Panc1 (cell line): ENCODE measurements at regions not wholly inside any gene's neighbourhood (a gene's known extent, or its start where the extent isn't known, plus 50 kb on each side); places are given as distances from the start of the nearest gene placed in this dataset.
"Not testable (repeated sequence)": the region's sequence is repeated elsewhere in the genome, so short reads cannot be mapped to it uniquely, and the experiment has no call there.

ENCODE experiments used
- ATAC-seq: fragments of 200-7000 bp; cut with Tn5 transposase; 2 replicates; pipeline ENCODE4 v1.9.1; 2020; ENCODE audit warnings: mild to moderate bottlenecking, moderate library complexity
- BruUV-seq: library from RNA; stranded (reverse); fragments of 400-500 nt; replicated peaks from 2 replicates; lab custom pipeline; 2021; lab: Mats Ljungman, UMichigan
- CTCF ChIA-PET: fragments of 300-600 bp; sonication (Branson Sonifier 250); formaldehyde crosslinking; loops from one replicate; lab custom pipeline; 2022; ENCODE audit warnings: antibody characterized with exemption; lab: Charles Lee
- POLR2A ChIA-PET: fragments of 300-600 bp; sonication (Branson Sonifier 250); formaldehyde crosslinking; loops from one replicate; lab custom pipeline; 2022; ENCODE audit warnings: antibody characterized with exemption; lab: Charles Lee
- DNase-seq: peaks from one replicate; pipeline ENCODE4 v3.0.0-alpha.2; 2010; ENCODE audit warnings: low read depth, low spot score
- H3K27ac ChIP-seq: 2 replicates; pipeline ENCODE4 v1.5.1; 2011; ENCODE audit warnings: mild to moderate bottlenecking, low read length, inconsistent platforms
- H3K27me3 ChIP-seq: fragments of 200-500 bp; sonication (Bioruptor generic); 2 replicates; pipeline ENCODE4 v1.6.0; 2014; ENCODE audit warnings: low read length, inconsistent platforms; ENCODE audit not compliant: control insufficient read depth, insufficient read depth
- H3K36me3 ChIP-seq: fragments of 200-500 bp; sonication (Bioruptor generic); 2 replicates; pipeline ENCODE4 v1.5.1; 2014; ENCODE audit warnings: inconsistent platforms, mild to moderate bottlenecking, low read length, moderate library complexity; ENCODE audit not compliant: control insufficient read depth, insufficient read depth
- H3K4me1 ChIP-seq: 2 replicates; pipeline ENCODE4 v1.5.1; 2011; ENCODE audit warnings: inconsistent platforms, mild to moderate bottlenecking, low read length, moderate library complexity; ENCODE audit not compliant: control insufficient read depth, insufficient read depth
- H3K4me3 ChIP-seq, 2 experiments: 2 replicates each; pipeline ENCODE4 v1.5.1; 2011 to 2012; ENCODE audit warnings: low read depth in 2 of 2, low read length in 2 of 2, mild to moderate bottlenecking in 2 of 2, inconsistent platforms in 1 of 2, moderate library complexity in 1 of 2
- H3K9me3 ChIP-seq: fragments of 200-500 bp; sonication (Bioruptor generic); 2 replicates; pipeline ENCODE4 v1.5.1; 2014; ENCODE audit warnings: low read depth, mild to moderate bottlenecking, inconsistent platforms, low read length, moderate library complexity; ENCODE audit not compliant: control insufficient read depth, insufficient read depth
- POLR2AphosphoS5 ChIP-seq: IDR thresholded peaks from 2 replicates; pipeline ENCODE4 v1.6.1; 2012; ENCODE audit warnings: mild to moderate bottlenecking, low read depth, low read length, moderate library complexity
- SIN3A ChIP-seq: IDR thresholded peaks from 2 replicates; pipeline ENCODE4 v1.6.1; 2012; ENCODE audit warnings: low read depth, mild to moderate bottlenecking, low read length, moderate library complexity, borderline replicate concordance; ENCODE audit not compliant: insufficient read depth
- TCF7L2 ChIP-seq: IDR thresholded peaks from 2 replicates; pipeline ENCODE4 v1.6.1; 2011; ENCODE audit warnings: mild to moderate bottlenecking, low read depth, low read length, inconsistent platforms
- in situ Hi-C: cut with HindIII; loops from 2 replicates; pipeline ENCODE4 v1.10.0; 2016; ENCODE audit warnings: low sequenced_read_pairs, low pct_unique_long_range_greater_than_20kb
- intact Hi-C: fragments of 100-400 bp; cut with micrococcal nuclease; formaldehyde crosslinking; loops from one replicate; pipeline ENCODE4 v1.10.0; 2022; ENCODE audit not compliant: unreplicated experiment
- TF ChIP-seq, protein P1 (sequence below), 2 experiments: IDR thresholded peaks; 2 replicates each; pipeline ENCODE4 v1.6.1; 2011 to 2012; ENCODE audit warnings: low read depth in 2 of 2, control low read depth in 1 of 2, low read length in 1 of 2, mild to moderate bottlenecking in 1 of 2, moderate library complexity in 1 of 2; ENCODE audit not compliant: insufficient read depth in 1 of 2

DNA sequence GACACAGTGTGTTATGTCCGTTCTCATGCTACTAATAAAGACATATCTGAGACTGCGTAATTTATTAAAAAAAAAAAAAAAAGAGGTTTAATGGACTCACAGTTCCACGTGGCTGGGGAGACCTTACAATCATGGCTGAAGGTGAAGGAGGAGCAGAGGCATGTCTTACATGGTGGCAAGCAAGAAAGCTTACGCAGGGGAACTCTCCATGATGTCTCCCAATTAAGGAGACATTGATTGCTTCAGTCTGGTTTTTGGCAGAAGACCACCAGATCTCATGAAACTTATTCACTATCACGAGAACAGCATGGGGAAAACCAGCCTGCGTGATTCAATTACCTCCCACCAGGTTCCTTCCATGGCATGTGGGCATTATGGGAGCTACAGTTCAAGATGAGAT, 221.8 kb downstream of the ASMT start:
- CTCF ChIA-PET = no interaction called here
- in situ Hi-C loops = no loop called here
- Histone ChIP-seq H3K36me3 (no peaks in the 10 kb centered on the region), H3K4me1 (no peaks in the 10 kb centered on the region), H3K27ac (no peak overlapping the region), H3K9me3 (no peaks in the 10 kb centered on the region), H3K27me3 (no peaks in the 10 kb centered on the region), H3K4me3 (no peak overlapping the region)
- intact Hi-C loops = no loop called here
- no peak for TF ChIP-seq SIN3A
- DNase-seq (no peak), ATAC-seq (no peak)
- no TSS peak for BruUV-seq
- POLR2A ChIA-PET = no interaction called here

DNA sequence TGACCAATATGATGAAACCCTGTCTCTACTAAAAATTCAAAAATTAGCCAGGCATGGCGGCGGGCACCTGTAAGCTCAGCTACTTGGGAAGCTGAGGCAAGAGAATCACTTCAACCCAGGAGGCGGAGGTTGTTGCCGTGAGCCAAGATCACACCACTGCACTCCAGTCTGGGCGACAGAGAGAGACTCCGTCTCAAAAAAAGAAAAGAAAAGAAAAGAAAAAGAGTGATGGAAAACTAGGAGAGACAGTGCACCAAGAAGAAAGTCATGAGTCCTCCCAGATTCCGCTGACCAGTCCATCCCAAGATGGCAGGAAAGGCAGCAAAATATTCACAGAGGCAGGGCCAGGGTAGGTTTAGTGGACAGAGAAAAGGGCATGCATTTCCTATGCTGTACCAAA, 226.9 kb downstream of the ASMT start:
- no peak for DNase-seq
- Histone ChIP-seq H3K27me3 (no peaks in the 10 kb centered on the region), H3K9me3 (no peaks in the 10 kb centered on the region), H3K36me3 (no peaks in the 10 kb centered on the region), H3K4me3 (no peak overlapping the region), H3K4me1 (no peaks in the 10 kb centered on the region), H3K27ac (no peak overlapping the region)
- POLR2A ChIA-PET = no interaction called here
- TF ChIP-seq POLR2AphosphoS5 = no peak
- no peak for TF ChIP-seq SIN3A
- TF ChIP-seq TCF7L2 = no peak
- intact Hi-C loops = no loop called here
- ATAC-seq = no peak
- in situ Hi-C loops = no loop called here
- CTCF ChIA-PET = no interaction called here
- no TSS peak for BruUV-seq

DNA sequence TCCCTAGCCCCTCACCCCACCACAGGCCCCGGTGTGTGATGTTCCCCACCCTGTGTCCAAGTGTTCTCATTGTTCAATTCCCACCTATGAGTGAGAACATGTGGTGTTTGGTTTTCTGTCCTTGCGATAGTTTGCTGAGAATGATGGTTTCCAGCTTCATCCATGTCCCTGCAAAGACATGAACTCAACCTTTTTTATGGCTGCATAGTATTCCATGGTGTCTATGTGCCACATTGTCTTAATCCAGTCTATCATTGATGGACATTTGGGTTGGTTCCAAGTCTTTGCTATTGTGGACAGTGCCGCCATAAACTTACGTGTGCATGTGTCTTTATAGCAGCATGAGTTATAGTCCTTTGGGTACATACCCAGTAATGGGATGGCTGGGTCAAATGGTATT, 232.1 kb downstream of the ASMT start:
- POLR2A ChIA-PET, H3K4me1 ChIP-seq, in situ Hi-C loops, H3K27ac ChIP-seq, H3K4me3 ChIP-seq, H3K27me3 ChIP-seq, H3K9me3 ChIP-seq, ATAC-seq, DNase-seq, BruUV-seq, CTCF ChIA-PET, intact Hi-C loops, H3K36me3 ChIP-seq: not testable (repeated sequence)

DNA sequence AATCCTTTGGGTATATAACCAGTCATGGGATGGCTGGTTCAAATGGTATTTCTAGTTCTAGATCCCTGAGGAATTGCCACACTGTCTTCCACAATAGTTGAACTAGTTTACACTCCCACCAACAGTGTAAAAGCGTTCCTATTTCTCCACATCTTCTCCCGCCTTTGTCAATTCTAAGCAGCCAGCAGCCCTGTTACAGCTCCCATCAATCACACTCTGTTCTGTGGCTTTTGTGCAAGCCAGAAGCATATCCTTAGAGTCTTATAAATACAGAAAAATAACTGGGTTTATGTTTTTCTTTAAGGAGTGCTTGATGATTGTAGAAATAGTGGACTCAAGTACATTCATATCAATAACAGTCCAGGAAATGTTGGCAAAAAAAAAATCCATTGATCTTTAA, 232.9 kb downstream of the ASMT start:
- CTCF ChIA-PET, H3K9me3 ChIP-seq, intact Hi-C loops: not testable (repeated sequence)

DNA sequence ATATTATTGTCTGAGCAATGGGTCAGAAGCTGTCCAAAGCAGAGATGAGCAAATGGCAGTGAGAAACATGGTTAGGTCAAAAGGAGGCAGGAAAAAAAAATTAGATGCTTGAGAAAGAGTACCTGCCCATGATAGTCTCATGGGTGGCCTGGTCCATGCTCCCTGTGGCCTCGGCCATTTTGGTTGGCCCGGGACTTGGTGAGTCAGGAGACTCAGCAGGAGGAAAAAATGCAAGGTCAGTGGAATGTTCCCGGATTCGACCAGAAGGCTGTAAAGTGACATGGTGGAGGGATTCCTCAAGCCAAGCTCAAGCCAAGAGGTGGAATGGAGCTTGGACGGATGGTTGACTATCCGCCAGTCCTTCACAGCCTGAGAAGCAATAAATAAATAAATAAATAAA, 236.7 kb downstream of the ASMT start:
- no peak overlapping the region for H3K27ac ChIP-seq
- intact Hi-C loops = no loop called here
- no peak for ATAC-seq
- TF ChIP-seq TCF7L2 = no peak
- TF ChIP-seq, protein P1, sequence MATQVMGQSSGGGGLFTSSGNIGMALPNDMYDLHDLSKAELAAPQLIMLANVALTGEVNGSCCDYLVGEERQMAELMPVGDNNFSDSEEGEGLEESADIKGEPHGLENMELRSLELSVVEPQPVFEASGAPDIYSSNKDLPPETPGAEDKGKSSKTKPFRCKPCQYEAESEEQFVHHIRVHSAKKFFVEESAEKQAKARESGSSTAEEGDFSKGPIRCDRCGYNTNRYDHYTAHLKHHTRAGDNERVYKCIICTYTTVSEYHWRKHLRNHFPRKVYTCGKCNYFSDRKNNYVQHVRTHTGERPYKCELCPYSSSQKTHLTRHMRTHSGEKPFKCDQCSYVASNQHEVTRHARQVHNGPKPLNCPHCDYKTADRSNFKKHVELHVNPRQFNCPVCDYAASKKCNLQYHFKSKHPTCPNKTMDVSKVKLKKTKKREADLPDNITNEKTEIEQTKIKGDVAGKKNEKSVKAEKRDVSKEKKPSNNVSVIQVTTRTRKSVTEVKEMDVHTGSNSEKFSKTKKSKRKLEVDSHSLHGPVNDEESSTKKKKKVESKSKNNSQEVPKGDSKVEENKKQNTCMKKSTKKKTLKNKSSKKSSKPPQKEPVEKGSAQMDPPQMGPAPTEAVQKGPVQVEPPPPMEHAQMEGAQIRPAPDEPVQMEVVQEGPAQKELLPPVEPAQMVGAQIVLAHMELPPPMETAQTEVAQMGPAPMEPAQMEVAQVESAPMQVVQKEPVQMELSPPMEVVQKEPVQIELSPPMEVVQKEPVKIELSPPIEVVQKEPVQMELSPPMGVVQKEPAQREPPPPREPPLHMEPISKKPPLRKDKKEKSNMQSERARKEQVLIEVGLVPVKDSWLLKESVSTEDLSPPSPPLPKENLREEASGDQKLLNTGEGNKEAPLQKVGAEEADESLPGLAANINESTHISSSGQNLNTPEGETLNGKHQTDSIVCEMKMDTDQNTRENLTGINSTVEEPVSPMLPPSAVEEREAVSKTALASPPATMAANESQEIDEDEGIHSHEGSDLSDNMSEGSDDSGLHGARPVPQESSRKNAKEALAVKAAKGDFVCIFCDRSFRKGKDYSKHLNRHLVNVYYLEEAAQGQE (IDR thresholded peaks at IDR 0.05; ENCODE audit: insufficient read depth in 1 of 2, low read depth in 2 of 2, low read length in 1 of 2) = no peak
- POLR2A ChIA-PET = no interaction called here
- H3K36me3 ChIP-seq = no peaks in the 10 kb centered on the region
- H3K4me3 ChIP-seq = no peak overlapping the region
- DNase-seq = no peak
- BruUV-seq = no TSS peak
- no peaks in the 10 kb centered on the region for H3K4me1 ChIP-seq
- no peaks in the 10 kb centered on the region for H3K9me3 ChIP-seq
- in situ Hi-C loops = no loop called here
- H3K27me3 ChIP-seq = no peaks in the 10 kb centered on the region
- CTCF ChIA-PET = no interaction called here

More for the DNA sequence above, 232.9 kb downstream of the ASMT start:
- H3K36me3 ChIP-seq, DNase-seq, H3K27ac ChIP-seq, in situ Hi-C loops, POLR2A ChIA-PET, H3K27me3 ChIP-seq, H3K4me3 ChIP-seq, BruUV-seq, ATAC-seq, H3K4me1 ChIP-seq: not testable (repeated sequence)
